NCI-H69 (cell line): ENCODE measurements at regions not wholly inside any gene's neighbourhood (a gene's known extent, or its start where the extent isn't known, plus 50 kb on each side); places are given as distances from the start of the nearest gene placed in this dataset.

Experiments
- DNase-seq: peaks from one replicate; lab custom pipeline; 2025; lab: John Stamatoyannopoulos, UW

DNA sequence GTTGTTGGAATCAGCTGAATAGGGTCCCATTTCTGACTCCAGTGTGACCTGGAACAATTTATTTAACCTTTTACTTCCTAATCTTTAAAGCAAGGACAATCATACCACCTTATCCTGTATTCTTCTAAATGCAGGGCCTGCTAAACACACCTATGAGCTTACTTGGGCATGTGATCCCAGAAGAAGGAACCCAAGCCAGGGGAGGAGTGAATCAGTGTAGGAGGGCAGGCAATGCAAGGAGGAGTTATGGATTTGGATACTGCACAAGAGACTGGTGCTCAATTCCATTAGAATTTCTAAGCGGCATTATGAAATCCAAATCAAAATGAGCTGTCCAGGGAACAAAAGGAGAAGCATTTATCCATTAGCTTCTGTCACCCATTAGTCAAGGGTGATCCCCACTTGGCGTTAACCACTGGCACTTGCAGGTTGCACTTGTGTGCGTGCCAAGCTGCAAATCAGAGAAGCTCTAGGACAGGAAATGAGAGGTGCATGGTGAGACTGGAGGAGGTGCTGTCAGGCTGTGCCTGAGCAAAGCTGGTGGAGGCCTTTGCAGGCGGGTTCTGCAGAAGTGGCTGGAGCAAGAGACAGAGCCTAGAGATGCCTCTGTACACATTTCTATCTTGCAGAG, 297.2 kb upstream of the PLXNA2 start:
- peak; percentile 12 for DNase-seq

DNA sequence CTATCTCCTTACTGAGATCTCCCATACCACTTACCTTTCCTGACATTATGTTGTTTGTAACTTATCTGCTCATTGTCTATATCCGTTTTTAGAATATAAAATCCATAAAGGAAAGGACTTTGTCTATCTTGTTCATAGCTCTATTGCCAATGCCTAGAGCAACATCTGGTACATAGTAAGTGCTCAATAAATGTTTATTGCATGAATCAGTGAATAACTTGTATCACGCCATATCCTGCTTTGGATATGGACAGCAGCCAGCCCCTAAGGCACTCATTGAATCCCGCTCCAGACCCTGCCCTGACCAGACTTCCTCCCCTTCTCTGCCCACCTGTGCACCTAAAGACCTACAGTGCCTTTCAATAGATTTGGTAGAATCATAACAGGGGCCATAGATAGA, 298.1 kb upstream of the PLXNA2 start:
- DNase-seq: no peak

DNA sequence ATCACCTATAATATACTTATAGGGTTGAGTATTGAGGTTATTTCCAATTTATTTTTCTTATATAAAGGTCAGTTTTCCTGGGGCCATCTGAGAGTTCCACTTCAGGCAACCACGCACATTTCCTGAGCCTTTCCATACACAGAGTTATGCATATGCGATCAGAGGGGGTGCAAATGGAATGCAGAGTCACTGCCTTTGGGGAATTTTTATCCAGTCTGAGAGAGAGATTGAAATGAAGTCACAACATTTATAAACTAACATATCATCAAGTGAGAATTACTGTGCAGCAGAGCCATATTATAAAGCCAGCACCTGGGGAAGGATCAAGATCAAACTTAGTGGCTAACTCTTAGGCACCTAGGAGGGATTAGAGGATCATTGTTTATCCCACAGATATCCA, 299.9 kb upstream of the PLXNA2 start:
- no peak for DNase-seq

DNA sequence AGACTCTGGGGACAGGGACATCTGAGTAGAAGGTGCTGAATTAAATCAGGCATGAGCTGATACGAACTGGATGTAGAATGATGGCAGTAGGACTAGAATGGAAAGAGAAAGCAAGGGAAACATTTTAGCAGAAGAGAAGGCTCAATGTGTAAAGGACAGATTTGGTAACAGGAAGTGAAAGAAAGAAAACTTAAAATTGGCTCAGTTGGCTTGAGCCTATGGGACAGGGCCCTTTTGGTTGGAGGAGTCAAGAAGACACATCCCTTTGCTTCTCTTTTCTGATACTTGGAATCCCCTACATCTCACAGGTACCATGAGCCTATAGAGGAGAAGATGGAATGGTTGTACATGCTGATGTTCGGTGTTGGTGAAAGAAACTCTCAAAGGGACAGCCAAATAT, 300.6 kb upstream of the PLXNA2 start:
- DNase-seq: no peak

DNA sequence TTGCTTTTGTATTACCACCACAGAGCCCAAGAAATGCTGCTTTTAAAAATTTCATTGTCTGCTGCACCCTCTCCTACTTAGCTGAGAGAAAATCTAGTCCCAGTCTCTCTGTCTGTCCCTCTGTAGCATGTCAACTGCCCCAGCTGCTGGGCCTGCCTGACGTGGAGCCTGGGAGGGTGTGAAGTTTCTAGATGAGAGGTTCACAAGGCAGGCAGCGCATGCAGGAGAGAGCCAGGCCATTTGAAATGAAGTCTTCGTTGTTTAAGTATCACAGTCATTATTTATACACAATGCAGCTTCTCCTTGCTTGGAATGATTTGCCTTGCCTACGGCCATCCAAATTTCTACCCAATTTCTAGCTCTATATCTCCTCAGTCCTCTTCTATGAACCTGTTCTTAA, 306.8 kb upstream of the PLXNA2 start:
- DNase-seq: no peak

DNA sequence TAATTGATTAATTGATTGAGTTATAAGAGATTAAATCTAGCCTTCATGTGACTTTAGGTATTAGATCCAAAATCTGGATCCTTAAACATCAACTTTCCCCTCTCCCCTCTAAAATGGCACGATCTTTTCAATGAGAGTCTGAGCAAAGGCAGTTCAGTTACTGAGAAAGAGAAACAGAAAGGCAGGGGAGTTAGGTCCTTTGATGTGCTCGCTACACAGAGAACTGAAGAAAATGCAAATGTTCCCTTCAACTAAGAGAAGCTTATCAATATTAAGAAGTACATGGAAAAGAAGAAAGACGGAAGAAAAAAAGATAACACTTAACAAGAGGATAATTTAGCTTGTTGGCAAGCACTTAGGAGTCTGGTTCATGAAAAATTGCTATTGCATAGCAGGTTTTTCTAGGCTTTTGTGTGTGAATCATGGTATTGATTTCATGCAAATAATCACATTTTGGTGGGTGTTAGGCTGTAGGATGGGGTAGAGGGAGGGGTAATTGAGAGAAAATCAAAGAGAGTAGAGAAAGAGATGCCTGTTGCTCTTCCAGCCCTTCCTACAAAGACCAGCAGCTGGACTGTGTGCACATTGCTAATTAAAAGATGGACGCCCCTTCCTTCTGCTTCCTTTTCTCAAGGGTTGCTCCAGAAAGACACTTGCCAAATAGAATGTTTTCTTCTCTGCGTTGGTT, 307.6 kb upstream of the PLXNA2 start:
- DNase-seq: no peak

DNA sequence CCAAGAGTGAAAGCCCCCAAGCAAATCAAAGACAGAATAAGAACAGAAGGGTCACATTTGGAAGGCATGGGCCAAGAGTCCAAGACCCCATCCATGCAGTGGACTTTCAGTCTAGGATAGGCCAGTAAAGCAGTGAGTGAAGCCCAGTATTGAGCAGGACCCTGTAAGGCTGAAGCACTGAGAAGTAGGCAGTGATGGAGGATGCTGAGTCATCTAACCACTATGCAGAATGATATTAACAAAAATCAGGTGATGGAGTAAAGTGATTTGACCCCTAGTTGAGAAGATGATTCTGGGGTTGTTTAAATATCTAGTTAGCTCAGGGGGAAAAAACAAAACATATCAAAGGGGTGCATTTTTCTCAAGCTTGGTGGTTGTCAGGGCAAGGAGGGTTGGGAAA, 308.7 kb upstream of the PLXNA2 start:
- no peak for DNase-seq

DNA sequence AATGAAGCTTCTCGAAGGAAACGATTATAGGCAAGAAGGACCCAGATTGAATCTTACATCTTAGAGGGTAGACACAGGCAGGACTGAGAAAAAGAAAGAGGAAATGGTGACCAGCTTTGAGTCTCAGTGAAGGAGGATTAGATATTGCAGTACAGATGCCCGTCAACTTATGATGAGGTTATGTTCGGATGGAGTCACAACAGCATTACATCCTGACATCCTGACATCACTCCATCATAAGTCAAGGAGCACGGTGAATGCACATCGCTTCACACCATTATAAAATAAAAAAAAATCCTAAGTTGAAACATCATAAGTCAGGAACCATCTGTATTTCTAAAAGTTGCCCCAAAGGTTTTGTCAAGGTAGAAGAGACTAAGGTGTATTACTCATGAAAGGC, 312.3 kb upstream of the PLXNA2 start:
- DNase-seq: no peak

DNA sequence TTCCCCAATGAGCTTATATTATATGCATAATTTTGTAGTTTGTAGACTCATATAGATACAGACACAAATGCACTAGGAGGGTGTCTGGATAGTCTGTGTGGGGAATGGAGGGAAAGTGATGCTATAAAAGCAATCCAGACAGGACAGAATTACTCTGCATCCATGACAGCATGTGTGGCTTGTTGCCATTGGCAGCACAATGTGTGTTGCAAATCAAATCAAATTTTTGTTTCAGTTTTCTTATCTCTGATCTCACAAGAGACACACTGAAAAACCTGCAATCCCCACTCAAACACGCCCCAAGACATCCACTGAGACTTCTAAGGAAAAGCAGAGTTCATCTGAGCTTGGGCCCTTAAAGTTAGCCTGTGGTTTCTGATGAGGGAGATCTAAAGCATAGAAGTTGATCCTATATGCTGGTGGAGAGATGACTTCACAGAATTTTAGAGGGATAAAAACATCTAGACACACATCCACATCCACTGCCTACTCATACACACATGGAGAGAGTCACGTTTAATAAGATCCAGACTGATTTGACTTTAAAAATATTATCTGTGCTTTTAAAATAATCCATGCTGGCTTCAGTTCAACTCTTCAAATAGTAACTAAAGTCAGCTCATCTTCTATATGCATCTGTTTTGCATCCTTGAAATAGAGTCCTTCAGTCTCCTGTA, 313.0 kb upstream of the PLXNA2 start:
- no peak for DNase-seq

DNA sequence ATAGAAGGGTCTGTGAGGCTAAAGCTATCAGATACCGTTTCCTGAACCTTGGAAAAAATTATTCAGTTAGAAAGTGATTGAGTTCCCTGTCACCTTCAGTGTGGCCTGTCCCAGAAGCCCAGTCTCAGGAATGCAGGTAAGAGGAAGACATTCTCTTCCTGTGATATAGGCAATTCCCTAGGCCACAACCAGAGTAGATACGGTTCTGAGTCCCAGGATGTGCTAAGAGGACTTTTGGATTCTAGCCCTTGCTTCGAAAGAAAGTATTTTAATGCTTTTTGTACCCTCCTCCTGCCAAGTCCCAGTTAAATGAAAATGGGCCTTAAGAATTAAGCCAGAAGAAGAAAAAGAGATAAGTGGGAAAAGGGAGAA, 313.5 kb upstream of the PLXNA2 start:
- no peak for DNase-seq

DNA sequence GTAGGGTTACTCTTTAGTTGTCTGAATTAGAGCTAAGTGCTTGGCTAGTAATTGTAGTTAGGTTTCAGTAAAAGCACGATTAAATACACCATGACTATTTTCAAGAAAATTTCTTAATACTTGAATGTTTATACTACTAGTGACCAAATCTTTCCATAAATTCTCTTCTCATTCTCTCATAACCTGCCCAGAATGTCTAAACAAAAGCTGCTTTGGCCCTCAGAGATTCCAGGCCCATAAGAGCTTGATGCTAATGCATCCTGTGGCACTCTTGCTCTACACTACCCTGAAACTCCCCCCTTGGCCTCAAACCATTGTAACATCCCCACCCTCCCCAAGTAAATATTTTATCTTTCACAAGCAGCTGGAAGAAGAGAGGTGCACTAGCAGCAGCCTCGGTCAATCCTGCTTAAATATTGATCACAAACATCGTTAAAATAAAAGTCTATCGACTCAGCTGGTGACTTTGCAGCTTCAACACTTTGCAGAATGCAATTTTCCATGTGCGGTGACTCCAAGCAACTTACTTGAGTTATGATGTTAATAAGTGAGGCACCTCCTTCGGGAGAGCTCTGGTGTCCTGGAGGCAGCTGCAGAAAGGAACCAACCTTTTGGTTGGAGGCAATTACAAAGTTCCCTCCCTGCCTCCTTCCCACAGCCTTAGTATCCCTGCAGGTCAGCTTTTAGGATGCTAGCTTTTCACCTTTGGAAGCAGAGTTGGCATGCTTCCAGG, 315.6 kb upstream of the PLXNA2 start:
- peak; percentile 9 for DNase-seq

DNA sequence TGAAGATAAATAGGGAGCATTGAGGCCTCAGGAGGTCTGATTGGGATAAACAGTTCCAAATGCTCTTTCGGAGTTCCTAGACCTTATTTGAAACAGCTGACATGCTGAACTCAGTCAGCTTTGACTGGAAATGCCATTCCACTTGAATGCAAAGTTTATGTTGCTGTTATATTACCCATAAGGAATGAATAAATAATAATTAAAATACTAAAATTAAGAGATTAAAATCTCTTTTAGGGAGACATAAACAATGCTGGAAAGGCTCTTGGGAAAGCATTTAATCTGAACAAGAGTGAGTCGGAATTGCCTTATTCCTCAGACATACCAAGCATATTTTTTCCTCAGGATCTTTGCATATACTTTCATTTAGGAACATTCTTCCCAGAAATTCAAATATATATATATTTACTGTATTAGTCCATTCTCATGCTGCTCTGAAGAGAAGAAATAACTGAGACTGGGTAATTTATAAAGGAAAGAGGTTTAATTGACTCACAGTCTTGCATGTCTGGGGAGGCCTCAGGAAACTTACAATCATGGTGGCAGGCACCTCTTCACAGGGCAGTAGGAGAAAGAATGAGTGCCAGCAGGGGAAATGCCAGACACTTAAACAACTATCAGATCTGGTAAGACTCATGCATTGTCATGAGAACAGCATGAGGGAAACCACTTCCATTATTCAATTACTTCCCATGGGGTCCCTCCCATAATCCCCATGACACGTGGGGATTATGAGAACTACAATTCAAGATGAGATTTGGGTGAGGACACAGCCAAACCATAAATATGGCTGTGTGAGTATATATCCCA, 318.2 kb upstream of the PLXNA2 start:
- DNase-seq: no peak

DNA sequence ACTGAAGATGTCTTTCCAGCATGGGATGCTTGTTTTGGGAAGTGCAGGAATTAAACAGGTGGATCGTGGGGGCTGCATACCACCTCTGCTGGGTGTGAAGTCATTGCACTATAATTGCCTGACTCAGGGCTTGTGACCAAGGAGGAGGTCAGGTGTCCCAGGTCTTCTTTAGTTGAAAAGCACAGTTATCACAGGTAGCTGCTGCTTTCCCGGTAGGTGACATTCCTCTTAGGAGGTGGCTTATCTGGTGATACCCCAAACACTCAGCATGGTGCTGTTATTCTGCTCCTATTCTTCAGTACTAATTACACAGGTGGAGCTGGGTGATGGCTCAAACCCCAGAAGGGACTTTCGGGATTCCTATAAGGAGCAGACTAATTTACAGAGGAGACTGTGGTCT, 320.3 kb upstream of the PLXNA2 start:
- no peak for DNase-seq

DNA sequence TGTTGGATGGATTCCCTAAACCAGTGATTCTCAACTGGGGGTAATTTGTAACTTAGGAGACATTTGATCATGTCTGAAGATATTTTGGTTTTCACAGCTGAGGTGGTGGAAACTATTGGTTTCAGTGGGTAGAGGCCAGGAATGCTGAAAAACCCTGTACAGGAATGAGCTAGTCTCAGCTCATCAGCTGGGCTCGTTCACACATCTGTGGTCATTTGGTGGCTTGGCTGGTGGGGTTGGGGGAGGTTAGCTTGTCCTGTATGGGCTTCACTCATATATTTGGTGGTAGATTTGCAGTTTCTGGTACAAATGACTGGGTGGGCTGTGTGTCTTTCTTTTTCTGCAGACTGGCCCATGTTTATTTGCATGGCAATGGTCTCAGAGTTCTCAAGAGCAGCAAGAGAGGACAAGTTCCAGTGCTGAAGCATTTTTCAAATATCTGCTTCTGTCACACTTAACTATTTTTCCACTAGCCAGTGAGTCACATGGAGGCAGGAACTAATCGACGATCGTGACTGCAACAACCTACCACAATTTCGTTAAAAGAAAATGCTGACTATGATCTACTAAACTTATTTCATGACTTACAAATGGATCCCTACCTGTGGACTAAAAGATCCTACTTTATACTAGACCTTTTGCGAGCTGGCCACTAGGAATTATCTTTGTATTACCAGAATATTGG, 321.7 kb upstream of the PLXNA2 start:
- DNase-seq: no peak

DNA sequence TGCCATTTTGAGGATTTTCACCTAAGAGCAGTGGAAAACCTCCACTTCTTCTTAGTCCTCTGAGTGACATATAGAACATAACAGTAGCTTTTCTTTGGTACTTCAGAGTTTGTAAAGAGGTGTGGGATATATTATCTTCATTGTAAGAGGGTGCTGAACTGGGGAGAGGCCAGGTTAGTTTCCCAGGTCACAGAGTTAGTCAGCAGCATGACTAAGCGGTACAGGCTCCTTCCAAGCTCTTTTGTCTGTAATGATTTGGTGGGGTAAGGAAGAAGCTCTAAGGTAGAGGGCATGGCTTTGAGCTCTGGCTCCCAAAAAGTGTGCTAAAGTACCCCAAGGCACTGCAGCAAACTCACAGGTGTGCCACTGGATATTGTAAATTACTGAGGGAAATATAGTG, 325.0 kb upstream of the PLXNA2 start:
- DNase-seq: no peak

DNA sequence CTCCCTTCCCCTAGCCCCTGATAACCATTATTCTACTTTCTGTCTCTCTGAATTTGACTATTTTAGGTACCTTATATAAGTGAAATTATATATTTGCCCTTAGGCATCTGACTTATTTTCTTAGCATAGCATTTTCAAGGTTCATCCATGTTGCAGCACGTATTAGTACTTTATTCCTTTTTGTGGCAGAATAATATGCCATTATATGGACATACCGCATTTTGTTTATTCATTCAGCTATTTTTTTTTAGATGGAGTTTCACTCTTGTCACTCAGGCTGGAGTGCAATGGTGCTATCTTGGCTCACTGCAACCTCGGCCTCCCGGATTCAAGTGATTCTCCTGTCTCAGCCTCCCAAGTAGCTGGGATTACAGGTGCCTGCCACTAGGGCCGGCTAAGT, 326.2 kb upstream of the PLXNA2 start:
- DNase-seq: no peak

DNA sequence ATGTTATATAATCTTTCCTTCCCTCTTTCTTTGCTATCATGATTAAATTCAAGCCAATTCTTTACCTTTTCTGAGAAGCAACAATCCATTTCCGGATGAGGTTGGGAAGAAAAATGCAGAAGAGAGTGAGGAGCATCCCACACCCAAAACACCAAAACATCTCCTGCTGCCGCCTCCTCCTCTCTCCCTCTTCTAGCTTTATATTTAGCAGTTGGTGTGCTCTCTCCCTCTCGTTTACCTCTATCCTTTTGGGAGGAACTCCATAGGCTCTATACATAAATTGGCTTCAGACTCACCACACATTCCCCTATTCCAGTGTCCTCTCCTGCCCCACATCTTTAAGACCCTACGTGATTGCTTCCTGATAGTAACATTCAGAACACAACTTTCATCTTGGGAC, 332.2 kb upstream of the PLXNA2 start:
- DNase-seq: no peak

DNA sequence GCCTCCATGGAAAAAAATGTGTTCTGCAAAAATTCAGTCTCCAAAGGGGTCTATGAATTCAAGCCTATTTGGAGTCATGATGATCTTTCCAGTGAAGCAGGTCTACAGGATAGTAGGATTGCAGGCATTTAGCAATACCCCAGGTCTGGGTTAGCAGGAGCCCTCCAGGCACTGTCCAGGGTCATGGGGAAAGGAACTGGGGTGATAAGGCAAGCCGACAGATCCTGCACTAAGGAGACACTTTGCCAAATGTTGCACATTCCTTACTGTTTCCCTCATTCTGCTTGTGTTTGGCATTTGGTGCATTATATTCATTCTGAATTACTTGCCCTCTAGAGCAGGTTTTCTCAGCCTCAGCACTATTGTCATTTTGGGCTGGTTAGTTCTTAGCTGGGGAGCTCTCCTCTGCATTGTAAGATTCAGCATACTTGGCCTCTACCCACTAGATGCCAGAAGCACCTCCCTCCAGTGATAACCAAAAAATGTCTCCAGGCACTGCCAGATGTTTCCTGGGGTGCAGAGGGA, 333.3 kb upstream of the PLXNA2 start:
- no peak for DNase-seq

DNA sequence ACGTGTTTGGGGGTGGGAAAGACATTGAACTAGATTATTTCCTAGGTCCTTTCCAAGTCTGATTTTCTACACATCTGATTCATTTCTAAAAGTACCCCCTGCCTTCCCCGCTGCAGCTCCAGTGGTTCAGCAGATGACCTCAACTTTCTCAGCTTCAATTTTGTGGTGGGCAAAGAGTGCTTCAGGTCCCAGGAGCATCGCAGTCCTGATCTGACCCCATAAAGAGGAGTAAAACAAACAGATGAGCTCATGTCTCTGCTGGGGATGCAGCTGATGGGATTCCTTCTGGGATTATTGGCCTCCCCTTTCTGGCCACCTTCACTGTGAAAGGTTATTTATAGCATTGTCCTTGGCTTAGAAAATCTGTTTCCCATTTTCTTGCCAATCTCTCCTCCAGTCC, 337.0 kb upstream of the PLXNA2 start:
- DNase-seq: no peak

DNA sequence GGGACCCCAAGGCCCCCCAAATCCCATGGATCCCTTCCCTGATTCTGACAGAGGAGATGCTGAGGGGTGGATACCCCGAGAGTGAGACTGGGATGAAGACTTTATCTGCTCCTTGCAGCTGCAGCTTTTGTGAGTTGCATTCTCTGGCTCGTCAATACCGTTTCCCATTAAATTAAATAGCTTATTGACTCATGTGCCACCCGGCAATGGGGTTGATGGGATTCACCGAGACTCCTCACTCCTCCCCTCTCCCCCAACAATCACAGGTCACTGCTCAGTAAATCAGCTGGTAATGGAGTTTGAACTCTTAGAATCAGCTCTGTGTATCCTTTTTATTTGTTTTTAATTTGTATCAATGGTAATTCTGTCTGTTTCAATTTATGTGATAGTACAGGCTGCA, 337.5 kb upstream of the PLXNA2 start:
- DNase-seq: no peak

DNA sequence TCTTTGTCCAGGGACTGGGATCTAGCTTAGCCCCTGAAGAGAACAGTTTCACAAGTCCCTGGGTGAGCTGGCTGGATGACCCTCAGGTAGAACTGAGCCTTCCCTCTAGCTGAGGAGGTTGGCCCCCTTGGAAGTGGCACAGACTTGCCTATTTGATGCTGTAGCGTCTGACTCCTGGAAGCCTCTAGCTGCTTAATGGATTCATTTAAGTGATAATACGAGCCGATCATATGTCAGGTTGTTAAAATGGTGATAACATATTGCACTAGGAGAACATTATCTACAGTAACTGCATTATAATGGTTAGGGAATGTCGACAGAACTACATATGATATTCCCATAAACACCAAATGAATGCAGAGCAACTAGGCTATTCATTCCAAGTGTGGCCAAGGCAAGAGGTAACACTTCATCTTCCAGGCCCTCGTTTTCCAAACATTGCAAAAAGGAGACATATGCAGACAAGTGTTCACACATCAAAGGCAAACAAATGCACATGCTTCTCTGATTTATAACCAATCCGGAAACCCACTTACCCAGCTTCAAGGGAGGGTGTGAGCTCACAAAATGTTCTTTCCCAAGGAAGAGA, 340.1 kb upstream of the PLXNA2 start:
- no peak for DNase-seq
